ENCODE measurements at regions not wholly inside any gene's neighbourhood (a gene's known extent, or its start where the extent isn't known, plus 50 kb on each side); places are given as distances from the start of the nearest gene placed in this dataset.

- TF ChIP-seq, protein P1, sequence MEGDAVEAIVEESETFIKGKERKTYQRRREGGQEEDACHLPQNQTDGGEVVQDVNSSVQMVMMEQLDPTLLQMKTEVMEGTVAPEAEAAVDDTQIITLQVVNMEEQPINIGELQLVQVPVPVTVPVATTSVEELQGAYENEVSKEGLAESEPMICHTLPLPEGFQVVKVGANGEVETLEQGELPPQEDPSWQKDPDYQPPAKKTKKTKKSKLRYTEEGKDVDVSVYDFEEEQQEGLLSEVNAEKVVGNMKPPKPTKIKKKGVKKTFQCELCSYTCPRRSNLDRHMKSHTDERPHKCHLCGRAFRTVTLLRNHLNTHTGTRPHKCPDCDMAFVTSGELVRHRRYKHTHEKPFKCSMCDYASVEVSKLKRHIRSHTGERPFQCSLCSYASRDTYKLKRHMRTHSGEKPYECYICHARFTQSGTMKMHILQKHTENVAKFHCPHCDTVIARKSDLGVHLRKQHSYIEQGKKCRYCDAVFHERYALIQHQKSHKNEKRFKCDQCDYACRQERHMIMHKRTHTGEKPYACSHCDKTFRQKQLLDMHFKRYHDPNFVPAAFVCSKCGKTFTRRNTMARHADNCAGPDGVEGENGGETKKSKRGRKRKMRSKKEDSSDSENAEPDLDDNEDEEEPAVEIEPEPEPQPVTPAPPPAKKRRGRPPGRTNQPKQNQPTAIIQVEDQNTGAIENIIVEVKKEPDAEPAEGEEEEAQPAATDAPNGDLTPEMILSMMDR (IDR thresholded peaks at IDR 0.05), result no peak
- peaks cover 6% of the 10 kb centered on the region for H3K9me3 Mint-ChIP-seq
- no peaks in the 10 kb centered on the region for H3K27me3 ChIP-seq (ENCODE audit: control insufficient read depth in 1 of 2, insufficient read depth in 2 of 2, low read length in 2 of 2)
- no peaks in the 10 kb centered on the region for H3K4me1 ChIP-seq (ENCODE audit: insufficient read depth, low read length)
- H3K4me1 Mint-ChIP-seq (ENCODE audit: low read depth), result no peaks in the 10 kb centered on the region
- DNase-seq, result no peak
- H3K27ac Mint-ChIP-seq, result no peak overlapping the region
- H3K4me3 ChIP-seq (ENCODE audit: low read length), result no peak overlapping the region
- no peak overlapping the region for H3K4me3 Mint-ChIP-seq
- H3K27me3 Mint-ChIP-seq, result no peaks in the 10 kb centered on the region
- no peak for ATAC-seq (ENCODE audit: poor library complexity)
- intact Hi-C loops (cut with DNase I, micrococcal nuclease), result no loop called here
- no peaks in the 10 kb centered on the region for H3K36me3 ChIP-seq (ENCODE audit: insufficient read depth, low read length)
- H3K36me3 Mint-ChIP-seq (ENCODE audit: low read depth), result no peaks in the 10 kb centered on the region
- ChIA-PET POLR2A (no interaction called here), CTCF (no interaction called here)
- no peak overlapping the region for H3K27ac ChIP-seq (ENCODE audit: low read depth in 1 of 2, low read length in 2 of 2)
- no peaks in the 10 kb centered on the region for H3K9me3 ChIP-seq (ENCODE audit: control insufficient read depth in 1 of 2, insufficient read depth in 1 of 2, low read length in 2 of 2)
These were observed 856.0 kb downstream of the TRAM1L1 start for GRCh38 chr4:116229420-116229819.

GRCh38 chr4:116223040-116223732 is 862.2 kb downstream of the TRAM1L1 start:
- H3K4me1 Mint-ChIP-seq (ENCODE audit: low read depth), result no peaks in the 10 kb centered on the region
- intact Hi-C loops (cut with DNase I, micrococcal nuclease), result no loop called here
- H3K27me3 Mint-ChIP-seq, result no peaks in the 10 kb centered on the region
- Histone ChIP-seq H3K4me3 (ENCODE audit: low read length) (no peak overlapping the region), H3K4me1 (ENCODE audit: insufficient read depth, low read length) (no peaks in the 10 kb centered on the region), H3K9me3 (ENCODE audit: control insufficient read depth in 1 of 2, insufficient read depth in 1 of 2, low read length in 2 of 2) (peaks cover 0 to 4% of the 10 kb centered on the region in 2 experiments), H3K27me3 (ENCODE audit: control insufficient read depth in 1 of 2, insufficient read depth in 2 of 2, low read length in 2 of 2) (no peaks in the 10 kb centered on the region), H3K36me3 (ENCODE audit: insufficient read depth, low read length) (no peaks in the 10 kb centered on the region), H3K27ac (ENCODE audit: low read depth in 1 of 2, low read length in 2 of 2) (no peak overlapping the region)
- DNase-seq, result no peak
- no peaks in the 10 kb centered on the region for H3K36me3 Mint-ChIP-seq (ENCODE audit: low read depth)
- no peak overlapping the region for H3K4me3 Mint-ChIP-seq
- CTCF ChIA-PET, result no interaction called here
- peaks cover 4% of the 10 kb centered on the region for H3K9me3 Mint-ChIP-seq
- no peak for ATAC-seq (ENCODE audit: poor library complexity)
- TF ChIP-seq, protein P1 (IDR thresholded peaks at IDR 0.05), result no peak
- no peak overlapping the region for H3K27ac Mint-ChIP-seq
- POLR2A ChIA-PET, result no interaction called here

DNA sequence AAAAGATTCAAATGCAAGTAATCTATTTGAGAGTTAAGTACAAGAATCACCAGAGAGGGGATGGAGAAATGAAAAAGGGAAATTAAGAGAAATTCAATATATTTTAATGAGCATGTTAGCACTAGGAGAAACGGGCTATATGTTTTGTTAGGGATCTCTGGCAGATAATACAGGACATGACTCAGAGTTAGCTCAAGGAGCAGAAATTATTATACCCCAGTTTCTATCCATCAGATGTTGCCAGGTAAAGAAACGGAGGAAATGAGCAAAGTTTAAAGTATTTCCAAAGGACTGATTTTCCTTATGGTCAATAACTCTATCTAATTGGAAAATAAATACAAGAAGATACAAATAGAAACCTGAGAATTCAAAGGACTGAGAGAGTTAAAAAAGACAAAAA is 867.6 kb downstream of the TRAM1L1 start:
- Mint-ChIP-seq H3K4me1 (ENCODE audit: low read depth) (no peaks in the 10 kb centered on the region), H3K27me3 (no peaks in the 10 kb centered on the region), H3K27ac (no peak overlapping the region), H3K36me3 (ENCODE audit: low read depth) (no peaks in the 10 kb centered on the region), H3K9me3 (peaks cover 2% of the 10 kb centered on the region), H3K4me3 (no peak overlapping the region)
- CTCF ChIA-PET, result no interaction called here
- Histone ChIP-seq H3K4me3 (ENCODE audit: low read length) (no peak overlapping the region), H3K27me3 (ENCODE audit: control insufficient read depth in 1 of 2, insufficient read depth in 2 of 2, low read length in 2 of 2) (no peaks in the 10 kb centered on the region), H3K4me1 (ENCODE audit: insufficient read depth, low read length) (no peaks in the 10 kb centered on the region), H3K27ac (ENCODE audit: low read depth in 1 of 2, low read length in 2 of 2) (no peak overlapping the region), H3K9me3 (ENCODE audit: control insufficient read depth in 1 of 2, insufficient read depth in 1 of 2, low read length in 2 of 2) (peaks cover 0 to 7% of the 10 kb centered on the region in 2 experiments), H3K36me3 (ENCODE audit: insufficient read depth, low read length) (no peaks in the 10 kb centered on the region)
- POLR2A ChIA-PET, result no interaction called here
- DNase-seq (no peak), ATAC-seq (ENCODE audit: poor library complexity) (no peak)
- TF ChIP-seq, protein P1 (IDR thresholded peaks at IDR 0.05), result no peak
- intact Hi-C loops (cut with DNase I, micrococcal nuclease), result no loop called here
